Stimulated activated CD4-positive, alpha-beta T cell treated with anti-CD3 and anti-CD28 coated beads, Interleukin-2, amount 100 ng/mL, for 24 hours (primary cell): ENCODE measurements at regions not wholly inside any gene's neighbourhood (a gene's known extent, or its start where the extent isn't known, plus 50 kb on each side); places are given as distances from the start of the nearest gene placed in this dataset.
"Not testable (repeated sequence)": the region's sequence is repeated elsewhere in the genome, so short reads cannot be mapped to it uniquely, and the experiment has no call there.

ENCODE experiments used
- DNase-seq, 2 donors: peaks; one replicate each; pipeline ENCODE4 v3.0.0-alpha.2; 2020

- DNase-seq = no peak
Observed at GRCh38 chr11:129700701-129701100, 114.9 kb upstream of the TMEM45B start.

DNA sequence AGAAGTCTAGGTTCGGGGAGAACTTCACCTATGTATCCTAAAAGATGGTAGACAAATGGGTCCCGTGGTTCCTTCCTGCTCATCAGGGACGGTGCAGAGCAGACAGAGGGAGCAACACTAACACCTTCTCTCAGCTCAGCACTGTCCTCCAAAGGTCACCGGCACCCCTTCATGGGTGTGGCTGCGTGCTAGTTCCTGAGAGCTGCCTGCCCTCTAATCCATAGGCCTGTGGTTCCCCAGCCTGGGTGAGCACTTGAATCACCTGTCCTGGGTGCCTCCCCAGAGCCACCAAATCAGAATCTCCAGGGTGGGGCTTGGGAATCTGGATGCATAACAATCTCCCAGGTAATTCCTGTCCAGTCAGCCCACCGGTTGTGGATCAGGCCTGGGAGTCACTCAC lies 113.9 kb upstream of the TMEM45B start:
- DNase-seq = no peak

GRCh38 chr11:129702410-129703398 lies 112.9 kb upstream of the TMEM45B start:
- DNase-seq = no peak

DNA sequence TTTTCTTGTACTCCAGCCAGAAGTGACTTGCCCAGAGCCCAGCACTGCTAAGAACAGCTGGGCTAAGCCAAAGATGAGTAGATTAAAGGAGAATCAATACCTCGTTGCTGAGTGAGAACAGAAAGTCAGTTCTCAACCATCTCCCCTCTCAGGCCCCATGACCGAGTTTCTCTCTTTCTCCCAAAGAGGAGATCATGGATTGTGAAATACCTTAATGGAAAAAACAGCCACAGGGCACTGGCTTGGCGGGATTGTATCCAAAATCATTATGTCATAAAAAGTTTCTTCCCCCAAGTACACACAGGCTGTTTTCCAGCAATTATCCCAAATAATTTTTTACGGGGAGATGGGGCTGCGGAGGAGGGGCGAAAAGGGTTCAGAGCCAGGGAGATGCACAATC lies 111.8 kb upstream of the TMEM45B start:
- DNase-seq = no peak

DNA sequence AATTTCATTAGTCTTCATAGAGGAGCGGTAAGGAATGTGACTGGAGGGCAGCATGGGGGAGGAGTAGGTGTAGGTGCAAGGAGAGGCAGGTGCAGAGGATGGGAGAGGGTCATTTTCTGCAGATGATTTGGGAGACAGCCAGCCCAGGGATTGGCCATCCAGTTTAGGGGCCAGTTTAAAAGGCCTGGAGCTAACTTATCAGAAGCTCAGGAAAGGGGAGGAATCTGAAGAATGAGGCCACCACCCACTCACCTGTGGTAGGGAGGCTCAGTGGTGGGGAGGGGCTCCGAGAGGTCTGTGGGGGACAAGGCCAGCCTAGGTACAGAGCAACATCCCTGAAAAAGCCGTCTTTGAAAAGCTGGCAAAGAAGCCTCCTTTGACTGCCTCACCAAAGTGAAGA lies 110.8 kb upstream of the TMEM45B start:
- DNase-seq = no peak

GRCh38 chr11:129705341-129705740 lies 110.3 kb upstream of the TMEM45B start:
- DNase-seq = no peak

DNA sequence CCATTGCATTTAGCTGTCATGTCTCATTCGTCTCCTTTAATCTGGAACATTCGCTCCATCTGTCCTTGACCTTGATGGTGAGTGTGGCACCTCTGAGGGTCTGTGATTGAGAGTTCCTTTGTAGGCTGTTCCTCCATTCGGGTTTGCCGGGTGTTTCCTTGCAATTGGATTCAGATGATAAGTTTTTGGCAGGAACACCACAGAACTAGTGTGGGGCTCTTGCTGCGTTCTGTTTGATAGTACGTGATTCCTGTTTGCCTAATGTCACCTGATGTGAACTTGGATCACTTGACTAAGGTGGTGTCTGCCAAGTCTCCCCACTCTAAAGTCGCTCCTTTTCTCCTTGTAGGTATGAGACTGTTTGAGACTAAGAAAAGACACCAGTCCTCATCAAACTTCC lies 109.7 kb upstream of the TMEM45B start:
- no peak for DNase-seq

DNA sequence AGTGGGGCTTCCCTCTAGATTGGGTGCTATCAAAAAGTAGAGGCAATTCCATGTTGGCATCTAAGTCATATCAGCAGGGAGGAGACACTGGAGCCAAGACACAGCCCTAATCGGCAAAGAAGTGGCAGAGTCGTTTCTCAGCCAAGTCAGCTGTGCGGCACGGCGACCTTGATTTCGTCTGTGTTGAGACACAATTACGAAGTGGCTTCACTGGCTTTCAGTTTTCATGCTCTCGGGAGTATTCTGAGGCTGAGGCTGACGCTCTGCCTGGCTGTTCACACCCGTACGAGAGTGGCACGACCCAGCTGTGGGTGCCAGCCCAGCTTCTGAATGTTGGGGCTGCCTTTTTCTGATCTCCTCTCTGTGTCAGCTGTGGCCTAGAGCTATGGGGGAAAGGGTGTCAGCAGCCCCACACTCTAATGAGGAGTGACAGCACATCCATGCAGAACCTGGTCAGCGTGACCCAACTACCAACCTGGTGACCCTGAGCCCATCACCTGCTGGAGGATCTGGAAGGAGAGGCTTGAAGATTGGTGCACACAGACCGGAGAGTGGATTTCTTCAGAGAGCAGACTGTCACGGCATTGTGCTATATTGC lies 105.7 kb upstream of the TMEM45B start:
- DNase-seq = no peak

- DNase-seq = no peak
Observed at GRCh38 chr11:129710423-129710822, 105.2 kb upstream of the TMEM45B start.

DNA sequence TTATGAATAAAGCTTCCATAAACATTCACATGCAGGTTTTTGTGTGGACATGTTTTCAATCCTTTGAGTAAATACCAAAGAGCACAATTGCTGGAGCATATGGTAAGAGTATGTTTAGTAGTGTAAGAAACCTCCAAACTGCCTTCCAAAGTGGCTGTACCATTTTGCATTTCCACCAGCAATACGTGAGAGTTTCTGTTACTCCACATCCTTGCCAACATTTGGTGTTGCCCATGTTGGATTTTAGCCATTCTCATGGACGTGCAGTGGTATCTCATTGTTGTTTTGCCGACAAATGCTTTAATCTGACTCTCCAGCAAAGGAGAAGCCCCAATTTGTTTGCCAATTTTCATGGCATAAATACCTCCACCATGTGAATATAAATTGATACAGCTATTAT lies 103.9 kb upstream of the TMEM45B start:
- DNase-seq = no peak

- DNase-seq = not testable (repeated sequence)
Observed at GRCh38 chr11:129712486-129713240, 103.0 kb upstream of the TMEM45B start.

DNA sequence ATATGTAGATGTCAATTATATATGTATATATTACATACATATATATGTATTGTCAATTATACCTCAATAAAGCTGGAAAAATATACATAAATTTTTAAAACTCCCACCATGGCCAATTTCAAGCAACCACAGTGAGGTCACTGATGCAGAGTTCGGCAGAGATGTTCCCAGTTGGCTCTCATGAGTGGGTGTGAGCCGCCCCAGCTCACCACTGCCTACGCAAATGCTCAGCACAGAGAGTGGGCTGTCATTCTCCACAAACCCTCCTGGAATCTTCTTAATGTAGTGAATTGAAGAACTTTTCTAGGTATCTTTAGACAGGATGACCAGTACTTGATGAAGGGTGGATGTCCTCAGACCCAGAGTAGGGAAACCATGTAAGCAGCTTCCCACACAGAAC lies 96.6 kb upstream of the TMEM45B start:
- DNase-seq = no peak

DNA sequence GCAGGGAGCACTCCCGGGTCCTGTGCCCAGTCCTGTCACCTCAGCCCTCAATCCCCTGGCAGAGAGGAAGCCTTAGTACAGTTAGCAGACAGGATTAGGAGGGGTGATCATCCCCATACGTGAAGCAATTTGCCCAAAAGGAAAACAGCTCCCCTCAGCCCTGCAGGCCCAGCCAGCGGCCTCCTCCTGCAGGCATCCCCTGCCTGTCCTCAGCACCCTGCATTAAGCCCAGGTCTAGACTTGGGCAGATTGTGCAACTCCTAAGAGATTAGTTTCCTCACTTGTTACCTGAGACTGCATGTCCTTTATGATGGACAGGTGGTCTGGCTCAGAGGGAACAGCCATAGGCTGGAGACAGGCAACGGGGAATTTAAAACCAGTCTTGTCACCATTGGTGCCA lies 95.5 kb upstream of the TMEM45B start:
- DNase-seq = no peak

GRCh38 chr11:129720994-129721393 lies 94.7 kb upstream of the TMEM45B start:
- no peak for DNase-seq

DNA sequence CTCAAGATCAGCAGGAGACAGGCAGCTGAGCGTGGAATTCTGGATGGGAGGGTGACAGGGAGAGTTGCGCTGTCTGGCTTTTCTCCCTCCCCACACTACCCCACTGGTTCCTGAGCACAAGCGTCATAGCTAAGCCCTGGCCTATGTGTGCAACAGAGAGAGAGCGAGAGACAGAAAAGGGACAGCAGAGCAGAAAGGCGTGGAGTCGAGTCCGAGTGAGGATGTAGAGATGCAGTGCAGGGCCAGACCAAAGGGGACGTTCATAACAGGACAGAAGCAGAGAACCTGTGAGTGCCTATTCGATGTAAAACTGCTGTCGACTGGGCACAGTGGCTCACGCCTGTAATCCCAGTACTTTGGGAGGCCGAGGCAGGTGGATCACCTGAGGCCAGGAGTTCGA lies 94.0 kb upstream of the TMEM45B start:
- DNase-seq = no peak

- no peak for DNase-seq
Observed at GRCh38 chr11:129722529-129722928, 93.1 kb upstream of the TMEM45B start.

DNA sequence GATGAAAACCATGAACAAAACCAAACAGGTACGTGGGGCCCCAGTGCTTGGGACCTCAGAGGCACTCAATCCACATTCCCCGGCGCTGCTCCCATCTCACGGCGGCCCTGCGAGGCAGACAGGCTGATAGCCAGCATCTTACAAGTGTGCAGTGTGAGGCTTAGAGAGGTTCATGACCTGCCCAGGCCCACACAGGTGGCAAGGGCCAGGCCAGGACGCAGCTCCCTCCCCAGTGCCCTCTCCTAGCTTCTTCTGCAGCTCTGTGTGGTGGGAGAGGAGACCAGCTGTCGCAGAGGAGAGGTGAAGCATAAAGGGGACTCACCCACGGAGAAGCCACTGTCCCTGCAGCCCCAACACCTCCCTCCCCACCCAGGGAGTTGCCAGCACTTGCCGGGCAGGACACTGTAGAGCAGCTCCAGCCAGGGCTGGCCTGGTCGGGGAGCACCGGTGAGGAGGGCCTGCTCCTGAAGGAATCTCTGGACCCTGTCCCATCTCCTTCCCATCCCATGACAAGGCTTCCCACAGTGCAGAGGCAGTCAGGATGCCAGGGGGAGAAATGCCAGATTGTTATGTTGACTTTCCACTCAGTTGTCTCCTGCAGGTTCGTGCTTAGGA lies 92.4 kb upstream of the TMEM45B start:
- no peak for DNase-seq

- no peak for DNase-seq
Observed at GRCh38 chr11:129723761-129724162, 91.9 kb upstream of the TMEM45B start.

DNA sequence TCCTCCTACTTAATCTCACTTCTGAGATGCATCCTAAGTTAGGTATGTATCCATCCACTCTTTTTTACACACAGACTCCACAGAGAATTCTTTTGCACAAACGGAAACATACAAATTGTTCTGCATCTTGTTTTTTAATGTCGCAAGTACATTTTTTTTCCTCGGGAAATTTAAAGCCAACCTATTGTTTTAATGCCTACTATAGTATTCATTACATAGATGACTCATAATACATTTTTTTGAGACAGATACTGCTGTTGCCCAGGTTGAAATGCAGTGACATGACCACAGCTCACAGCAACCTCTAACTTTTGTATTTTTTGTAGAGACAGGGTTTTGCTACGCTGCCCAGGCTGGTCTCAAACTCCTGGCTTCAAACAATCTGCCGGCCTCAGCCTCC lies 90.8 kb upstream of the TMEM45B start:
- no peak for DNase-seq

GRCh38 chr11:129726179-129726578 lies 89.5 kb upstream of the TMEM45B start:
- DNase-seq = no peak

DNA sequence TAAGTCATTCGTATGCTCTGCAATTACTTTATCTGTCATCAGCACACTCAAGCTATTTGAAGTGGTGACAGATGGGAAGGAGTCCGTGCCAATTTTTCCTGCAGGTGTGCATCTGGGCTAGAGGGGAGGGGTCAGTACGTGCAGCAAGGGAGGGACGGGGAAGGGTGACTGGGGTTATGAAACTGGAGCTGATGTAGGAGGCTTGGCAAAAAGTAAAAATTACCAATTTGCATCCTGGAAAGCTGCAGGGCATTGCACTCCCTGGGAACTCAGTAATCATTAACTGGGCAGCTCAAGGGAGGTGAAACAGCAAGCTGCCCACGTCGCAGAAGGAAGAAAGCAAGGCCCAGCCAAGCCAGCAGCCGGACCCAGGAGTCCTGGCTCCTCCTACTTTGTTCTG lies 87.1 kb upstream of the TMEM45B start:
- no peak for DNase-seq

GRCh38 chr11:129729216-129729615 lies 86.4 kb upstream of the TMEM45B start:
- no peak for DNase-seq

DNA sequence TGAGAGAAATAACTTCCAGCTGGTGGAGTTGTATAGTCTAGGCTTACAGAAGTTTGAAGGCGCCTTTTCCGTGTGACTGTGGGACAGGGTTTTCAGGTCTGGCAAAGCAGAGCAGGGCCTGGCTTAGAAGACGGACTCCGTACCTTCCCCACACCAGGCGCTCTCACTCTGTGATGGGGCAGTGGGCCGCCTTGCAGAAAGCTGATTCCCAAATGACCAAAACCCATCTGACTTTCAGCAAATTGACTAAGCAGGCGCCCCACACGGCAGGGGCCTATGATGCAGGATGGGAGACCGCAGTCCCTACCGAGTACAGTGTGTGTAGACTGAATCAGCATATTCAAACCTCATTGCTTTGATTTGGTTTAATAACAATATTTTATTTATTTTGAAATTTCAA lies 85.8 kb upstream of the TMEM45B start:
- DNase-seq = no peak
